ENCODE measurements at regions not wholly inside any gene's neighbourhood (a gene's known extent, or its start where the extent isn't known, plus 50 kb on each side); places are given as distances from the start of the nearest gene placed in this dataset.

DNA sequence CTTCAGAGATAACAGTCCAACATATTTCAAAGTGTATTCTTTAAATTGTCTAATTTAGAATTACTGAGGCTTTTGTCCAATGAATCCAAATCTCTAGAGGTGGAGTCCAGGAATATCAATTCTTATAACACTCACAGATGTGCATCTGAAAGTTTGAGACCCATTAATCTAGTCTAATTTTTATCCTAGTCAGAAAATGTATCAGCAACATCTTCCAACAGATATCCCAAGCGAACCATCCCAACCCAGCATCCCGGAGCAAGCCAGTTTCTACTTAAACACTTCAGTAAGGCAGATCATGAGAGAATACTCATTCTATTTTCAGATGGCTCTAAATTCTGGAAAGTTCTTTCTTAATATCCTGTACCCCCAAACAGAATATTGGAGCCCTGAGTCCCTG is 113.5 kb downstream of the BBS10 start:
- WGBS, 2 experiments (ENCODE audit: extremely low coverage in 2 of 2, insufficient read length in 1 of 2), result 100% methylated on average over 1 of the region's 2 CpGs; no CpG with 5 or more reads in 1 of the 2 experiments
- TF ChIP-seq, protein P1, sequence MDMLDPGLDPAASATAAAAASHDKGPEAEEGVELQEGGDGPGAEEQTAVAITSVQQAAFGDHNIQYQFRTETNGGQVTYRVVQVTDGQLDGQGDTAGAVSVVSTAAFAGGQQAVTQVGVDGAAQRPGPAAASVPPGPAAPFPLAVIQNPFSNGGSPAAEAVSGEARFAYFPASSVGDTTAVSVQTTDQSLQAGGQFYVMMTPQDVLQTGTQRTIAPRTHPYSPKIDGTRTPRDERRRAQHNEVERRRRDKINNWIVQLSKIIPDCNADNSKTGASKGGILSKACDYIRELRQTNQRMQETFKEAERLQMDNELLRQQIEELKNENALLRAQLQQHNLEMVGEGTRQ (IDR thresholded peaks at IDR 0.05; ENCODE audit: low read depth, low read length), result no peak
- TF ChIP-seq, protein P2, sequence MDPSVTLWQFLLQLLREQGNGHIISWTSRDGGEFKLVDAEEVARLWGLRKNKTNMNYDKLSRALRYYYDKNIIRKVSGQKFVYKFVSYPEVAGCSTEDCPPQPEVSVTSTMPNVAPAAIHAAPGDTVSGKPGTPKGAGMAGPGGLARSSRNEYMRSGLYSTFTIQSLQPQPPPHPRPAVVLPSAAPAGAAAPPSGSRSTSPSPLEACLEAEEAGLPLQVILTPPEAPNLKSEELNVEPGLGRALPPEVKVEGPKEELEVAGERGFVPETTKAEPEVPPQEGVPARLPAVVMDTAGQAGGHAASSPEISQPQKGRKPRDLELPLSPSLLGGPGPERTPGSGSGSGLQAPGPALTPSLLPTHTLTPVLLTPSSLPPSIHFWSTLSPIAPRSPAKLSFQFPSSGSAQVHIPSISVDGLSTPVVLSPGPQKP (IDR thresholded peaks at IDR 0.05; ENCODE audit: borderline replicate concordance, low read depth, low read length), result no peak
- no peak for TF ChIP-seq POLR2A (IDR thresholded peaks at IDR 0.05; ENCODE audit: low read depth, low read length)
- TF ChIP-seq MXI1 (IDR thresholded peaks at IDR 0.05; ENCODE audit: borderline replicate concordance, low read depth, low read length), result no peak
- TF ChIP-seq BHLHE40 (IDR thresholded peaks at IDR 0.05; ENCODE audit: low read depth, low read length), result no peak
- TF ChIP-seq, protein P3, sequence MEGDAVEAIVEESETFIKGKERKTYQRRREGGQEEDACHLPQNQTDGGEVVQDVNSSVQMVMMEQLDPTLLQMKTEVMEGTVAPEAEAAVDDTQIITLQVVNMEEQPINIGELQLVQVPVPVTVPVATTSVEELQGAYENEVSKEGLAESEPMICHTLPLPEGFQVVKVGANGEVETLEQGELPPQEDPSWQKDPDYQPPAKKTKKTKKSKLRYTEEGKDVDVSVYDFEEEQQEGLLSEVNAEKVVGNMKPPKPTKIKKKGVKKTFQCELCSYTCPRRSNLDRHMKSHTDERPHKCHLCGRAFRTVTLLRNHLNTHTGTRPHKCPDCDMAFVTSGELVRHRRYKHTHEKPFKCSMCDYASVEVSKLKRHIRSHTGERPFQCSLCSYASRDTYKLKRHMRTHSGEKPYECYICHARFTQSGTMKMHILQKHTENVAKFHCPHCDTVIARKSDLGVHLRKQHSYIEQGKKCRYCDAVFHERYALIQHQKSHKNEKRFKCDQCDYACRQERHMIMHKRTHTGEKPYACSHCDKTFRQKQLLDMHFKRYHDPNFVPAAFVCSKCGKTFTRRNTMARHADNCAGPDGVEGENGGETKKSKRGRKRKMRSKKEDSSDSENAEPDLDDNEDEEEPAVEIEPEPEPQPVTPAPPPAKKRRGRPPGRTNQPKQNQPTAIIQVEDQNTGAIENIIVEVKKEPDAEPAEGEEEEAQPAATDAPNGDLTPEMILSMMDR (conservative IDR thresholded peaks at IDR 0.05; ENCODE audit: low read depth, low read length), result no peak
- Histone ChIP-seq H4K8ac (ENCODE audit: low read depth in 2 of 2, low read length in 2 of 2) (no peak overlapping the region), H3K4me1 (ENCODE audit: control insufficient read depth, insufficient read depth, low read length) (no peaks in the 10 kb centered on the region; the same call in 1 of the 2 replicates), H2AK5ac (ENCODE audit: low read depth, low read length) (no peak overlapping the region), H2BK20ac (ENCODE audit: low read depth, low read length) (no peak overlapping the region), H3K9me3 (ENCODE audit: control insufficient read depth, insufficient read depth, low read length) (no peaks in the 10 kb centered on the region), H3K9ac (ENCODE audit: low read depth, low read length) (no peak overlapping the region), H3K79me1 (ENCODE audit: low read depth in 1 of 2, low read length in 2 of 2) (no peaks in the 10 kb centered on the region), H3K14ac (replicated peaks; ENCODE audit: low read depth, low read length) (no peak overlapping the region), H3K4me2 (ENCODE audit: low read depth, low read length) (no peak overlapping the region), H3K36me3 (ENCODE audit: control insufficient read depth, insufficient read depth, low read length) (no peaks in the 10 kb centered on the region), H3K23ac (ENCODE audit: low read depth, low read length) (no peak overlapping the region), H4K20me1 (ENCODE audit: insufficient read depth, low read length) (no peaks in the 10 kb centered on the region), H4K5ac (ENCODE audit: low read depth, low read length) (no peak overlapping the region), H3K27me3 (ENCODE audit: control insufficient read depth, insufficient read depth, low read length) (no peaks in the 10 kb centered on the region), H2AFZ (replicated peaks; ENCODE audit: low read length, poor library complexity) (no peak overlapping the region), H3K56ac (ENCODE audit: extremely low read depth, insufficient read depth, low read length) (no peak overlapping the region), H3K4ac (ENCODE audit: low read depth, low read length) (no peak overlapping the region), H2BK5ac (ENCODE audit: low read depth, low read length, poor library complexity, severe bottlenecking) (no peak overlapping the region), H3K27ac (ENCODE audit: insufficient read depth, low read length) (no peak overlapping the region), H3K18ac (ENCODE audit: low read depth, low read length) (no peak overlapping the region), H3K9me1 (ENCODE audit: insufficient read depth, low read length) (peaks cover 8% of the 10 kb centered on the region), H2BK15ac (ENCODE audit: low read depth, low read length) (peak overlapping the region; percentile 54; the same call in 1 of the 3 replicates), H2BK120ac (ENCODE audit: low read depth, low read length) (no peak overlapping the region), H3K4me3 (ENCODE audit: insufficient read depth, low read depth, low read length) (no peak overlapping the region), H2AK9ac (replicated peaks; ENCODE audit: low read depth, low read length, poor library complexity) (no peak overlapping the region), H4K91ac (ENCODE audit: insufficient read depth, low read depth, low read length) (no peak overlapping the region)
- intact Hi-C loops (cut with micrococcal nuclease), result no loop called here
- DNase-seq, result no peak
- no TSS peak for BruUV-seq (replicated peaks)
- CTCF ChIA-PET, result no interaction called here
- no peak for ATAC-seq (ENCODE audit: low read depth)
- in situ Hi-C loops (cut with MboI; ENCODE audit: low sequenced_read_pairs), result no loop called here
- POLR2A ChIA-PET (ENCODE audit: unreplicated experiment), result no interaction called here
- dilution Hi-C loops (cut with HindIII; ENCODE audit: low sequenced_read_pairs, unreplicated experiment), result no loop called here
